ENCODE measurements at regions not wholly inside any gene's neighbourhood (a gene's known extent, or its start where the extent isn't known, plus 50 kb on each side); places are given as distances from the start of the nearest gene placed in this dataset.

DNA sequence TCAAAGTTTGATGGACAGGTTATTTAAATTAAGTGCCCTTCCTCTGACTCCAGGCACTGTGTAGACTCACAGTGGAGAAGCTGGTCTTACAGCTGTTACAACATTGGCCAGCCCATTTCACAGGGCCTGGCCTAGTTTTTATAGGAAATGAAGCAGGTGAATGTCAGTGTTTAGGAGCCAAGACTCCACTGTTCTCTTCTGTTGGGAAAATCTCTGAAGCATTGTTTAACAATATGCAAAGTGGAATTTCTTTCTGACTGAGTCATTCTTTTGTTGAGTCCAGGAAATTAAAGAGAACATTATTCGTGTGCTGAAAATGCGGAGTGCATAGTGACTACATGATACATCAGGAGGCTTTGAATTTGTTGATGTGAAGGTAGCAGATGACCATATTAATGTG is 64.7 kb downstream of the ARRDC4 start:
- POLR2A ChIA-PET: no interaction called here
- no peaks in the 10 kb centered on the region for H3K36me3 ChIP-seq (ENCODE audit: control insufficient read depth, insufficient read depth, low read length)
- no peak overlapping the region for H3K4me3 ChIP-seq (ENCODE audit: low read depth, low read length)
- CTCF ChIA-PET: no interaction called here
- DNase-seq (ENCODE audit: low read depth): peak; percentile 64
- no peaks in the 10 kb centered on the region for H3K27me3 ChIP-seq (ENCODE audit: control insufficient read depth, insufficient read depth, low read length)
- TF ChIP-seq, protein P1, sequence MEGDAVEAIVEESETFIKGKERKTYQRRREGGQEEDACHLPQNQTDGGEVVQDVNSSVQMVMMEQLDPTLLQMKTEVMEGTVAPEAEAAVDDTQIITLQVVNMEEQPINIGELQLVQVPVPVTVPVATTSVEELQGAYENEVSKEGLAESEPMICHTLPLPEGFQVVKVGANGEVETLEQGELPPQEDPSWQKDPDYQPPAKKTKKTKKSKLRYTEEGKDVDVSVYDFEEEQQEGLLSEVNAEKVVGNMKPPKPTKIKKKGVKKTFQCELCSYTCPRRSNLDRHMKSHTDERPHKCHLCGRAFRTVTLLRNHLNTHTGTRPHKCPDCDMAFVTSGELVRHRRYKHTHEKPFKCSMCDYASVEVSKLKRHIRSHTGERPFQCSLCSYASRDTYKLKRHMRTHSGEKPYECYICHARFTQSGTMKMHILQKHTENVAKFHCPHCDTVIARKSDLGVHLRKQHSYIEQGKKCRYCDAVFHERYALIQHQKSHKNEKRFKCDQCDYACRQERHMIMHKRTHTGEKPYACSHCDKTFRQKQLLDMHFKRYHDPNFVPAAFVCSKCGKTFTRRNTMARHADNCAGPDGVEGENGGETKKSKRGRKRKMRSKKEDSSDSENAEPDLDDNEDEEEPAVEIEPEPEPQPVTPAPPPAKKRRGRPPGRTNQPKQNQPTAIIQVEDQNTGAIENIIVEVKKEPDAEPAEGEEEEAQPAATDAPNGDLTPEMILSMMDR (IDR thresholded peaks at IDR 0.05; ENCODE audit: insufficient read depth, low read depth, low read length): no peak

DNA sequence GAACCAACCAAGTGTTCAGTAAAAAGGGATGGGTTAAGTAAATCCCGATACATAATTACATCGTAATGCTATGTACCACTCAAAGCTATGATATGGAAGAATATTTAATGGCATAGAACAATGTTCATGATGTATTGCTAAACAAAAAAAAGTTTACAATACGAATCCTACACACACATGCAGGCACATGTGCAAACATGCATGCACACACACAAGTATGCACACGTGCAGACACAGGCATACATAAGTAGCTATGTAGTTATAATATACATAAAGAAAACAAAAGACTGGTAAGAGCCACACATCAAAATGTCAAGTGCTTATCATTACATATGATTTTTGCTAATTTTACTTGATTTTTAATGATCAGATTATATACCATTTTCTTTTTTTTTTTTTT is 74.2 kb downstream of the ARRDC4 start:
- TF ChIP-seq, protein P1 (IDR thresholded peaks at IDR 0.05; ENCODE audit: insufficient read depth, low read depth, low read length): no peak
- Histone ChIP-seq H3K27me3 (ENCODE audit: control insufficient read depth, insufficient read depth, low read length) (no peaks in the 10 kb centered on the region), H3K4me3 (ENCODE audit: low read depth, low read length) (no peak overlapping the region), H3K36me3 (ENCODE audit: control insufficient read depth, insufficient read depth, low read length) (no peaks in the 10 kb centered on the region)
- ChIA-PET CTCF (no interaction called here), POLR2A (no interaction called here)
- no peak for DNase-seq (ENCODE audit: low read depth)

DNA sequence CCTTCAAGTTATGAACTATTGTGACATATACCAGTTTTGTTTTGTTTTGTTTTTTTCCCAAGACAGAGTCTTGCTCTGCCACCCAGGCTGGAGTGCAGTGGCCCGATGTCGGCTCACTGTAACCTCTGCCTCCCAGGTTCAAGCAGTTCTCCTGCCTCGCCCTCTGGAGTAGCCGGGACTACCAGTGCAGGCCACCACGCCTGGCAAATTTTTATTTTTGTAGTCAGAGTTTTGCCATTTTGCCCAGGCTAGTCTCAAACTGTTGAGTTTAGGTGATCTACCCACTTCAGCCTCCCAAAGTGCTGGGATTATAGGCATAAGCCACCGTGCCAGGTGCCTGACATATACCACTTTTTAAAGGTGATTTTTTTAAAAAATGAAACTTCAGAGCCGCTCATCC is 74.6 kb downstream of the ARRDC4 start:
- no peak for DNase-seq (ENCODE audit: low read depth)
- CTCF ChIA-PET: interaction anchor here (1.8 kb wide), 1 partner anchor 10 kb away, joined by 4 read pairs; no protein-coding TSS in a partner anchor

DNA sequence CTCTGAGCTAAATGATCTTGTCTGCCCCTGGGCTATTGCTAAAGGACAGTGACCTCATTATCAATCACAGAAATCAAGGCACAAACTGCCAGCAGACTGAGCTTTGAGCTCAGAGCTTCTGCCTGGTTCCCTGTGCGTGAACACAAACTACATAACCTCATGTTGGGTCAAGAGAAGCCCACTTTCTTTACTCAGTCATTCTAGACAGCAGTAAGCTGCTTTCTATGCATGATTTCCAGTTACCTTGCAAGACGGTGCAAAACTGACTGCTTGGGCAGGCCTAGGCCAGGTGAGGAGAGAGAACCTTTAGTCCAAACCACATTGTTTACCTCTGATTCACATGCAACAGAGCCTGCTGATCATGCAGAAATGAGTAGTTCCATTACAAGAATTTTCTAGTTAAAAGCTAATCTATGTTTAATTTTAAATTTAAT is 75.1 kb downstream of the ARRDC4 start:
- DNase-seq (ENCODE audit: low read depth): no peak
- TF ChIP-seq, protein P1 (IDR thresholded peaks at IDR 0.05; ENCODE audit: insufficient read depth, low read depth, low read length): no peak
- CTCF ChIA-PET: interaction anchor here (1.8 kb wide), 1 partner anchor 10 kb away, joined by 4 read pairs; no protein-coding TSS in a partner anchor
- Histone ChIP-seq H3K36me3 (ENCODE audit: control insufficient read depth, insufficient read depth, low read length) (no peaks in the 10 kb centered on the region), H3K27me3 (ENCODE audit: control insufficient read depth, insufficient read depth, low read length) (no peaks in the 10 kb centered on the region), H3K4me3 (ENCODE audit: low read depth, low read length) (no peak overlapping the region)
- POLR2A ChIA-PET: no interaction called here

More for the DNA sequence above, 74.6 kb downstream of the ARRDC4 start:
- Histone ChIP-seq H3K36me3 (ENCODE audit: control insufficient read depth, insufficient read depth, low read length) (no peaks in the 10 kb centered on the region), H3K27me3 (ENCODE audit: control insufficient read depth, insufficient read depth, low read length) (no peaks in the 10 kb centered on the region), H3K4me3 (ENCODE audit: low read depth, low read length) (no peak overlapping the region)
- POLR2A ChIA-PET: no interaction called here
- TF ChIP-seq, protein P1 (IDR thresholded peaks at IDR 0.05; ENCODE audit: insufficient read depth, low read depth, low read length): no peak

DNA sequence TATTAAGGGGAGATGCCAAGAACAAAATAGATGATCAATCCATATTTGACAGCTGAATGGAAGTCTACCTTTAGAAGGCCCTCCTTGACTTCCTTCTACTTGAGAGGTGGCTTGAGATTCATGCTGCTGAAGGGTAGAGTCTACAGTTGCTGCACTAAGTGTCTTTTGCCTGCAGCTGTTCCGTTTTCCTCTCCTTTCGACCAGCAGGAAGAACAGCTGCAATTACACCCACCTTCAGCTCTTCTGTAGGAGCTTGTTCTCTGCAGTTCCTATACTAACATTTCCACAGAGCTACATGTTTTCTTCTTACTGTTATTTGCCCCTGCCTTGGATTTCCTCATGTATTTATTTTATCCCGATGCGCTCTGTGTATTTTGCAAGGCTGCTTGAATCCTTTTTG is 79.1 kb downstream of the ARRDC4 start:
- ChIA-PET CTCF (interaction anchor here (1.3 kb wide), 1 partner anchor 12 kb away, joined by 4 read pairs; no protein-coding TSS in a partner anchor), POLR2A (no interaction called here)
- no peaks in the 10 kb centered on the region for H3K27me3 ChIP-seq (ENCODE audit: control insufficient read depth, insufficient read depth, low read length)
- H3K36me3 ChIP-seq (ENCODE audit: control insufficient read depth, insufficient read depth, low read length): no peaks in the 10 kb centered on the region; the same call in 1 of the 2 replicates
- TF ChIP-seq, protein P1 (IDR thresholded peaks at IDR 0.05; ENCODE audit: insufficient read depth, low read depth, low read length): no peak
- no peak for DNase-seq (ENCODE audit: low read depth)
- no peak overlapping the region for H3K4me3 ChIP-seq (ENCODE audit: low read depth, low read length)
